Parathyroid adenoma (tissue), 2 donors: ENCODE measurements at regions not wholly inside any gene's neighbourhood (a gene's known extent, or its start where the extent isn't known, plus 50 kb on each side); places are given as distances from the start of the nearest gene placed in this dataset.
"Not testable (repeated sequence)": the region's sequence is repeated elsewhere in the genome, so short reads cannot be mapped to it uniquely, and the experiment has no call there.

ENCODE experiments used
- H2AFZ ChIP-seq: fragments of 300-600 bp; sonication (generic); one replicate; pipeline ENCODE4 v1.7.0; 2017; ENCODE audit warnings: antibody characterized with exemption, mild to moderate bottlenecking
- H3K27ac ChIP-seq: fragments of 300-600 bp; sonication (generic); one replicate; pipeline ENCODE4 v1.7.0; 2017
- H3K27me3 ChIP-seq: fragments of 300-600 bp; sonication (generic); one replicate; pipeline ENCODE4 v1.7.0; 2017; ENCODE audit warnings: low read length; ENCODE audit not compliant: control insufficient read depth, insufficient read depth
- H3K36me3 ChIP-seq: fragments of 300-600 bp; sonication (generic); one replicate; pipeline ENCODE4 v1.7.0; 2017; ENCODE audit warnings: low read length; ENCODE audit not compliant: control insufficient read depth, insufficient read depth
- H3K4me1 ChIP-seq: fragments of 300-600 bp; sonication (generic); one replicate; pipeline ENCODE4 v1.7.0; 2017; ENCODE audit warnings: control low read depth
- H3K4me2 ChIP-seq: fragments of 300-600 bp; sonication (generic); one replicate; pipeline ENCODE4 v1.7.0; 2017; ENCODE audit warnings: low read length
- H3K4me3 ChIP-seq: fragments of 300-600 bp; sonication (generic); one replicate; pipeline ENCODE4 v1.7.0; 2017; ENCODE audit warnings: low read depth, low read length
- H3K79me2 ChIP-seq: fragments of 300-600 bp; sonication (generic); one replicate; pipeline ENCODE4 v1.7.0; 2017; ENCODE audit warnings: control low read depth
- H3K9ac ChIP-seq: fragments of 300-600 bp; sonication (generic); one replicate; pipeline ENCODE4 v1.7.0; 2017; ENCODE audit warnings: mild to moderate bottlenecking
- H3K9me3 ChIP-seq: fragments of 300-600 bp; sonication (generic); one replicate; pipeline ENCODE4 v1.7.0; 2017; ENCODE audit warnings: low read length; ENCODE audit not compliant: control insufficient read depth
- TF ChIP-seq, protein P1 (sequence below): fragments of 300-600 bp; sonication (generic); IDR thresholded peaks from one replicate; pipeline ENCODE4 v1.7.0; 2017; ENCODE audit warnings: antibody characterized with exemption, mild to moderate bottlenecking
- donor health status: primary hyperparathyroidism.

DNA sequence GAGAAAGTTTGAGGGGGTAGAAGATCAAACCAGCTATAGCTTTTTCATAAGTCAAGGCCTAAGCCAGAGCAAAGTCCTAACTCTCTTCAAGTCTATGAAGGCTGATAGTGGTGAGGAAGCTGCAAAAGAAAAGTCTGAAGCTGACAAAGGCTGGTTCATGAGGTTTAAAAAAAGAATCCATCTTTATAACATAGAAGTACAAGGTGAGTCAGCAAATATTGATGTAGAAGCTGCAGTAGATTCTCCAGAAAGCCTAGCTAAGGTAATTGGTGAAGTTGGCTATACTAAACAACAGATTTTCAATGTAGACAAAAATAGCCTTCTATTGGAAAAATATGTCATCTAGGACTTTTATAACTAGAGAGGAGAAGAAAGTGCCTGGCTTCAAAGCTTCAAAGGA, 141.4 kb upstream of the ZNF521 start:
- Histone ChIP-seq H3K4me3 (no peak overlapping the region), H3K27ac (no peak overlapping the region), H3K79me2 (no peaks in the 10 kb centered on the region), H3K27me3 (no peaks in the 10 kb centered on the region), H3K9me3 (no peaks in the 10 kb centered on the region), H3K4me1 (no peaks in the 10 kb centered on the region), H2AFZ (no peak overlapping the region), H3K9ac (no peak overlapping the region), H3K36me3 (no peaks in the 10 kb centered on the region), H3K4me2 (no peak overlapping the region)
- TF ChIP-seq, protein P1, sequence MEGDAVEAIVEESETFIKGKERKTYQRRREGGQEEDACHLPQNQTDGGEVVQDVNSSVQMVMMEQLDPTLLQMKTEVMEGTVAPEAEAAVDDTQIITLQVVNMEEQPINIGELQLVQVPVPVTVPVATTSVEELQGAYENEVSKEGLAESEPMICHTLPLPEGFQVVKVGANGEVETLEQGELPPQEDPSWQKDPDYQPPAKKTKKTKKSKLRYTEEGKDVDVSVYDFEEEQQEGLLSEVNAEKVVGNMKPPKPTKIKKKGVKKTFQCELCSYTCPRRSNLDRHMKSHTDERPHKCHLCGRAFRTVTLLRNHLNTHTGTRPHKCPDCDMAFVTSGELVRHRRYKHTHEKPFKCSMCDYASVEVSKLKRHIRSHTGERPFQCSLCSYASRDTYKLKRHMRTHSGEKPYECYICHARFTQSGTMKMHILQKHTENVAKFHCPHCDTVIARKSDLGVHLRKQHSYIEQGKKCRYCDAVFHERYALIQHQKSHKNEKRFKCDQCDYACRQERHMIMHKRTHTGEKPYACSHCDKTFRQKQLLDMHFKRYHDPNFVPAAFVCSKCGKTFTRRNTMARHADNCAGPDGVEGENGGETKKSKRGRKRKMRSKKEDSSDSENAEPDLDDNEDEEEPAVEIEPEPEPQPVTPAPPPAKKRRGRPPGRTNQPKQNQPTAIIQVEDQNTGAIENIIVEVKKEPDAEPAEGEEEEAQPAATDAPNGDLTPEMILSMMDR = no peak

DNA sequence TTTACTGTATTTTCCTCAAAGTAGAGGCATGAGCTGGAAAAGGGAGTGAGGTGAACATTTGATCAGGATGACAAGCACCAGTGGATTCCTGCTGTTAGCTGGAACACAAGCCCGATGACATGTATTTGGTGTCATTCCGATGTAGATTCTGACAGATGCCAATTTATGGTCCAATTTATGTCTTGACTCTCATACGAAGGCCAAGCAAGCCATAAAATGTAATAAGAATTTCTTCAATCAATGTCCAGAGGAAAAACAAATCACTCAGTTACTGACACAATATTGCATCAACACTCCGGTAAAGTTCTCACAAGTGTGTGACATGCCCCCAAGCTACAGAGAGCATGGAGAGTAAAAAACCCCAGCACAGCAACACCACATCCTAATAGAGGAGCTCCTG, 138.3 kb upstream of the ZNF521 start:
- Histone ChIP-seq H3K36me3 (no peaks in the 10 kb centered on the region), H3K9ac (no peak overlapping the region), H3K4me2 (no peak overlapping the region), H3K9me3 (no peaks in the 10 kb centered on the region), H3K4me3 (no peak overlapping the region), H3K4me1 (no peaks in the 10 kb centered on the region), H3K27me3 (no peaks in the 10 kb centered on the region), H3K27ac (no peak overlapping the region), H3K79me2 (no peaks in the 10 kb centered on the region), H2AFZ (no peak overlapping the region)
- TF ChIP-seq, protein P1 = no peak

DNA sequence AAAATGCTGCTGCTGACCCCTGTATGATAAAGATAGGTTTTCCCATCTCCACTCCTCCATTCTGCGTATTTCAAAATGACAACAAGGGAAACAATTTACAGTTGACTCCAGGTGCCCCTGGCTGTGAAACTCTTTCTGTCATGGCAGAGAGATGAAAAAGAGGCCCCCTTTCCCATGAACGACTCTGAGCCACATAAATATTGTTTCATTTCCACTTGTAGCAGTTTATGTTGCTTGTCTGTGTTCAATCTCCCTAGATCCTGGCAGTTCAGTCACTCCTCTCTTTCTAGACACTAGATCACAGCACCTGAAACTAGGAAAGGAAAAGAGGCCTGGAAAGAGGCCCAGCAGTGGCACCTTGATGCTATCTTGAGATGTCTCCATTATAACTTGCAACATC, 121.0 kb upstream of the ZNF521 start:
- H2AFZ ChIP-seq = no peak overlapping the region
- no peaks in the 10 kb centered on the region for H3K27me3 ChIP-seq
- no peaks in the 10 kb centered on the region for H3K36me3 ChIP-seq
- H3K9ac ChIP-seq = no peak overlapping the region
- H3K27ac ChIP-seq = no peak overlapping the region
- H3K79me2 ChIP-seq = no peaks in the 10 kb centered on the region
- TF ChIP-seq, protein P1 = no peak
- no peak overlapping the region for H3K4me3 ChIP-seq
- no peaks in the 10 kb centered on the region for H3K9me3 ChIP-seq
- H3K4me2 ChIP-seq = no peak overlapping the region
- no peaks in the 10 kb centered on the region for H3K4me1 ChIP-seq

DNA sequence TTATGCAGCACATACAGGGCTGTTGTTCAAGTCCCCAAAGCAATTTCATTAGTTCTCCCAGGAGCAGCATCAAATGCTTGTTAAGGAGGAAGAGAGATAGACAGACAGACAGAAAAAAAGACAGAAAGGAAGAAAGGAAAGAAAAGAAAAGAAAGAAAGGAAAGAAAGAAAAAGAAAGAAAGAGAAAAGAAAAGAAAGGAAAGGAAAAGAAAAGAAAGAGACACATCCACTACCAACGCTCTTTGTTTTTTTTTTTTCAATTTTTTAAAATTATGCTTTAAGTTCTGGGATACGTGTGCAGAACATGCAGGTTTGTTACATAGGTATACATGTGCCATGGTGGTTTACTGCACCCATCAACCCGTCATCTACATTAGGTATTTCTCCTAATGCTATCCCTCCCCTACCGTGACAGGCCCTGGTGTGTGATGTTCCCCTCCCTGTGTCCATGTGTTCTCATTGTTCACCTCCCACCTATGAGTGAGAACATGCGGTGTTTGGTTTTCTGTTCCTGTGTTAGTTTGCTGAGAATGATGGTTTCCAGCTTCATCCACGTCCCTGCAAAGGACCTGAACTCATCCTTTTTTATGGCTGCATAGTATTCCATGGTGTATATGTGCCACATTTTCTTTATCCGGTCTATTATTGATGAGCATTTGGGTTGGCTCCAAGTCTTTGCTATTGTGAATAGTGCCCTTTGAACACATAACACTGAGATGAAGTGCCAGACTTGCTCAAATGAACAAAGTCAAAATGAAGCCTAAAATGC, 119.0 kb upstream of the ZNF521 start:
- H2AFZ ChIP-seq, H3K79me2 ChIP-seq, H3K27ac ChIP-seq, H3K4me2 ChIP-seq, H3K9me3 ChIP-seq, H3K9ac ChIP-seq, H3K4me3 ChIP-seq, H3K27me3 ChIP-seq, H3K36me3 ChIP-seq, H3K4me1 ChIP-seq: not testable (repeated sequence)

DNA sequence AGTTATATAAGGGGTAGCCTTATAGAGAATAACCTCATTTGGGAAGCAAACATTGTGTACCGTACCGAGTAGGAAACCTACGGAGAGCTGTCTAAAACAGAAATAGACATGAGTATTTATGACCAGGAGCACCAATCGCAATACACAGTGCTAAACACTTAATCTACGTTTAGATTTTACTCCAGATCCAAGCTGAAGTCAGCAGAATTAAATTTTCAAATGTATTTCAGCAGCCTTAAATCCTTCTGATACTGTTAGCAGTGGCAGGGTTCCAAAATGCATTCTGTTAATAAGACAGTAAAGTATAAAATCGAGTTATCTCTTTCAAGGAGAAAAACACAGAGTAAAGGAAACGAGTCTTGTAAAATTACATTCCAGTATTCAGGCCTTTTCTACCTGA, 118.1 kb upstream of the ZNF521 start:
- Histone ChIP-seq H3K9ac (no peak overlapping the region), H3K4me2 (no peak overlapping the region), H3K27me3 (no peaks in the 10 kb centered on the region), H2AFZ (no peak overlapping the region), H3K27ac (no peak overlapping the region), H3K9me3 (no peaks in the 10 kb centered on the region), H3K79me2 (no peaks in the 10 kb centered on the region), H3K4me1 (no peaks in the 10 kb centered on the region), H3K36me3 (no peaks in the 10 kb centered on the region), H3K4me3 (no peak overlapping the region)
- TF ChIP-seq, protein P1 = no peak
